HepG2 (cell line): ENCODE measurements at regions not wholly inside any gene's neighbourhood (a gene's known extent, or its start where the extent isn't known, plus 50 kb on each side); places are given as distances from the start of the nearest gene placed in this dataset.

Source experiments
- BORCS8-MEF2B ChIP-seq: sonication (generic); formaldehyde crosslinking; IDR thresholded peaks from 2 replicates; pipeline ENCODE4 v1.8.0; 2022; ENCODE audit warnings: mild to moderate bottlenecking, missing genetic modification reagents
- BRD4 ChIP-seq: sonication (generic); formaldehyde crosslinking; IDR thresholded peaks from 2 replicates; pipeline ENCODE4 v1.4.0; 2020; ENCODE audit warnings: missing genetic modification reagents
- FOXA3 ChIP-seq: IDR thresholded peaks from 2 replicates; pipeline ENCODE4 v1.6.1; 2016; ENCODE audit warnings: missing genetic modification reagents, missing compliant biosample characterization
- FOXJ3 ChIP-seq: sonication (generic); formaldehyde crosslinking; IDR thresholded peaks from 2 replicates; pipeline ENCODE4 v1.4.0; 2020; ENCODE audit warnings: missing genetic modification reagents, mild to moderate bottlenecking, borderline replicate concordance
- FOXO1 ChIP-seq: sonication (generic); formaldehyde crosslinking; IDR thresholded peaks from 2 replicates; pipeline ENCODE4 v1.4.0; 2020; ENCODE audit warnings: missing genetic modification reagents
- GTF3A ChIP-seq: sonication (generic); formaldehyde crosslinking; conservative IDR thresholded peaks from 2 replicates; pipeline ENCODE4 v1.4.0; 2020; ENCODE audit warnings: mild to moderate bottlenecking, missing genetic modification reagents
- HMGXB4 ChIP-seq, 2 experiments: sonication (generic) in 1 of 2; formaldehyde crosslinking in 1 of 2; IDR thresholded peaks; 2 replicates each; pipeline versions ENCODE4 v1.4.0 to v1.6.1; 2018 to 2020; ENCODE audit warnings: missing genetic modification reagents in 2 of 2, borderline replicate concordance in 1 of 2, low read depth in 1 of 2, mild to moderate bottlenecking in 1 of 2, missing biosample characterization in 1 of 2
- KAT2B ChIP-seq: fragments of 150-350 bp; IDR thresholded peaks from 2 replicates; pipeline ENCODE4 v1.6.1; 2014; ENCODE audit warnings: low read depth, low read length, borderline replicate concordance
- MAF1 ChIP-seq: sonication (generic); formaldehyde crosslinking; IDR thresholded peaks from 2 replicates; pipeline ENCODE4 v1.5.0; 2020; ENCODE audit warnings: missing genetic modification reagents, borderline replicate concordance
- ONECUT2 ChIP-seq: sonication (generic); formaldehyde crosslinking; IDR thresholded peaks from 2 replicates; pipeline ENCODE4 v1.4.0; 2020; ENCODE audit warnings: missing genetic modification reagents
- PAXIP1 ChIP-seq: sonication (generic); formaldehyde crosslinking; conservative IDR thresholded peaks from 2 replicates; pipeline ENCODE4 v1.4.0; 2020; ENCODE audit warnings: mild to moderate bottlenecking, missing genetic modification reagents, moderate library complexity
- PLSCR1 ChIP-seq: sonication (generic); formaldehyde crosslinking; IDR thresholded peaks from 2 replicates; pipeline ENCODE4 v1.5.0; 2020; ENCODE audit warnings: missing genetic modification reagents, mild to moderate bottlenecking, borderline replicate concordance
- SP4 ChIP-seq: sonication (generic); formaldehyde crosslinking; IDR thresholded peaks from 2 replicates; pipeline ENCODE4 v1.8.1; 2023; ENCODE audit warnings: mild to moderate bottlenecking, missing genetic modification reagents
- SYNCRIP ChIP-seq: fragments of 200-400 bp; formaldehyde crosslinking; IDR thresholded peaks from 2 replicates; pipeline ENCODE4 v1.6.1; 2018; ENCODE audit warnings: mild to moderate bottlenecking, low read depth, low read length; ENCODE audit not compliant: insufficient read depth
- TFDP1 ChIP-seq: IDR thresholded peaks from 2 replicates; pipeline ENCODE4 v1.6.1; 2016; ENCODE audit warnings: missing compliant biosample characterization, missing genetic modification reagents, borderline replicate concordance
- THAP11 ChIP-seq: IDR thresholded peaks from 2 replicates; pipeline ENCODE4 v1.6.1; 2016; ENCODE audit warnings: missing biosample characterization, missing genetic modification reagents
- WIZ ChIP-seq: sonication (generic); formaldehyde crosslinking; IDR thresholded peaks from 2 replicates; pipeline ENCODE4 v1.5.1; 2020; ENCODE audit warnings: mild to moderate bottlenecking, missing genetic modification reagents
- ZMAT3 ChIP-seq: sonication (generic); formaldehyde crosslinking; conservative IDR thresholded peaks from 2 replicates; pipeline ENCODE4 v1.7.0; 2021; ENCODE audit warnings: missing genetic modification reagents
- ZMYM3 ChIP-seq: sonication (generic); formaldehyde crosslinking; IDR thresholded peaks from 2 replicates; pipeline ENCODE4 v1.5.1; 2020; ENCODE audit warnings: mild to moderate bottlenecking, missing genetic modification reagents
- ZNF138 ChIP-seq: sonication (generic); formaldehyde crosslinking; IDR thresholded peaks from 2 replicates; pipeline ENCODE4 v1.5.0; 2020; ENCODE audit warnings: mild to moderate bottlenecking, low read depth, missing genetic modification reagents
- ZNF205 ChIP-seq: IDR thresholded peaks from 2 replicates; pipeline ENCODE4 v1.6.1; 2018; ENCODE audit warnings: missing biosample characterization, missing genetic modification reagents
- ZNF232 ChIP-seq: sonication (generic); formaldehyde crosslinking; IDR thresholded peaks from 2 replicates; pipeline ENCODE4 v1.4.0; 2020; ENCODE audit warnings: missing genetic modification reagents, borderline replicate concordance
- ZNF234 ChIP-seq: sonication (generic); formaldehyde crosslinking; conservative IDR thresholded peaks from 2 replicates; pipeline ENCODE4 v1.5.1; 2020; ENCODE audit warnings: mild to moderate bottlenecking, missing genetic modification reagents
- ZNF496 ChIP-seq: sonication (generic); formaldehyde crosslinking; IDR thresholded peaks from 2 replicates; pipeline ENCODE4 v1.8.1; 2023; ENCODE audit warnings: mild to moderate bottlenecking, moderate library complexity, missing genetic modification reagents; ENCODE audit not compliant: insufficient replicate concordance
- ZNF510 ChIP-seq: sonication (generic); formaldehyde crosslinking; IDR thresholded peaks from 2 replicates; pipeline ENCODE4 v1.4.0; 2020; ENCODE audit warnings: low read depth, mild to moderate bottlenecking, missing genetic modification reagents
- ZNF550 ChIP-seq: sonication (generic); formaldehyde crosslinking; IDR thresholded peaks from 2 replicates; pipeline ENCODE4 v1.4.0; 2020; ENCODE audit warnings: mild to moderate bottlenecking, missing genetic modification reagents, borderline replicate concordance

GRCh38 chr2:234847639-234848038 is 104.2 kb upstream of the SH3BP4 start (continued):
- TF ChIP-seq SP4 (CRISPR knock-in tag) (0 out of 2 replicates have a peak, but pooled peaks have one; percentile 39), WIZ (CRISPR knock-in tag) (no peak), TFDP1 (CRISPR knock-in tag) (no peak), ZNF232 (CRISPR knock-in tag) (0 out of 2 replicates have a peak, but pooled peaks have one; percentile 0), SYNCRIP (no peak), ZNF496 (CRISPR knock-in tag) (no peak), ZMYM3 (CRISPR knock-in tag) (peak; percentile 95), THAP11 (CRISPR knock-in tag) (no peak), BRD4 (CRISPR knock-in tag) (0 out of 2 replicates have a peak, but pooled peaks have one; percentile 33), ZMAT3 (CRISPR knock-in tag) (no peak), FOXJ3 (CRISPR knock-in tag) (no peak), ZNF234 (no peak), KAT2B (no peak), ZNF510 (no peak), PAXIP1 (CRISPR knock-in tag) (no peak), GTF3A (CRISPR knock-in tag) (no peak), MAF1 (CRISPR knock-in tag) (no peak), PLSCR1 (CRISPR knock-in tag) (no peak), ONECUT2 (CRISPR knock-in tag) (no peak), ZNF138 (no peak), ZNF205 (CRISPR knock-in tag) (no peak), HMGXB4 (CRISPR knock-in tag; IDR thresholded peaks at IDR 0.05; ENCODE audit: borderline replicate concordance in 1 of 2, low read depth in 1 of 2) (no peak), FOXA3 (CRISPR knock-in tag) (no peak), BORCS8-MEF2B (CRISPR knock-in tag) (peak; percentile 58; the same call in 1 of the 2 replicates), ZNF550 (no peak), FOXO1 (no peak)
